ENCODE measurements at regions not wholly inside any gene's neighbourhood (a gene's known extent, or its start where the extent isn't known, plus 50 kb on each side); places are given as distances from the start of the nearest gene placed in this dataset.

GRCh38 chr13:73433890-73434289 is 375.1 kb downstream of the KLF5 start:
- TF ChIP-seq EZH2phosphoT487 (IDR thresholded peaks at IDR 0.05; ENCODE audit: borderline replicate concordance) (no peak), CTCF (IDR thresholded peaks at IDR 0.05 in 2 of 3, conservative IDR thresholded peaks at IDR 0.05 in 1 of 3; ENCODE audit: borderline replicate concordance in 1 of 3, insufficient read depth in 1 of 3, low read depth in 2 of 3, low read length in 2 of 3) (no peak), POLR2AphosphoS5 (IDR thresholded peaks at IDR 0.05; ENCODE audit: low read depth, low read length) (no peak), YY1 (IDR thresholded peaks at IDR 0.05; ENCODE audit: extremely low read depth, insufficient replicate concordance, low read depth, low read length) (no peak), TCF7L2 (IDR thresholded peaks at IDR 0.05; ENCODE audit: borderline replicate concordance, extremely low read depth, insufficient read depth, insufficient read length) (no peak), RAD21 (IDR thresholded peaks at IDR 0.05; ENCODE audit: low read depth) (no peak), EZH2 (IDR thresholded peaks at IDR 0.05) (no peak), JUND (IDR thresholded peaks at IDR 0.05) (no peak), POLR2A (IDR thresholded peaks at IDR 0.05; ENCODE audit: borderline replicate concordance, extremely low read depth, insufficient read depth, insufficient read length) (no peak), MAX (IDR thresholded peaks at IDR 0.05) (no peak), ZBTB33 (IDR thresholded peaks at IDR 0.05; ENCODE audit: extremely low read depth, insufficient replicate concordance, low read length) (no peak), REST (IDR thresholded peaks at IDR 0.05; ENCODE audit: low read depth) (no peak)

All from HCT116 (cell line).